Right atrium auricular region (tissue), 2 donors: ENCODE measurements at regions not wholly inside any gene's neighbourhood (a gene's known extent, or its start where the extent isn't known, plus 50 kb on each side); places are given as distances from the start of the nearest gene placed in this dataset.

Experiments used
- DNase-seq: peaks from one replicate; pipeline ENCODE4 v3.0.0-alpha.2; 2019; ENCODE audit warnings: low spot score
- H3K27ac ChIP-seq, 2 donors: fragments of 200-600 bp; sonication (generic); 1 replicate in 1 of 2; 2 replicates in 1 of 2; pipeline ENCODE4 v1.5.1; 2016 to 2019
- H3K27me3 ChIP-seq, 2 donors: fragments of 200-600 bp; sonication (generic); one replicate each; pipeline versions ENCODE4 v1.5.1 to v1.6.0; 2017 to 2019
- H3K36me3 ChIP-seq: fragments of 200-600 bp; sonication (generic); one replicate; pipeline ENCODE4 v1.5.1; 2016
- H3K4me1 ChIP-seq, 2 donors: fragments of 200-600 bp; sonication (generic); one replicate each; pipeline versions ENCODE4 v1.5.1 to v1.6.0; 2017 to 2019
- H3K4me3 ChIP-seq, 2 donors: fragments of 200-600 bp; sonication (generic); 1 replicate in 1 of 2; 2 replicates in 1 of 2; pipeline ENCODE4 v1.5.1; 2017 to 2019; ENCODE audit warnings: mild to moderate bottlenecking in 1 of 2, moderate library complexity in 1 of 2
- H3K9me3 ChIP-seq, 2 donors: fragments of 200-600 bp; sonication (generic); one replicate each; pipeline ENCODE4 v1.5.1; 2019
- TF ChIP-seq, protein P1 (sequence below), 2 donors: fragments of 200-600 bp; sonication (generic); IDR thresholded peaks; one replicate each; pipeline ENCODE4 v1.5.1; 2019; ENCODE audit warnings: antibody characterized with exemption in 2 of 2

DNA sequence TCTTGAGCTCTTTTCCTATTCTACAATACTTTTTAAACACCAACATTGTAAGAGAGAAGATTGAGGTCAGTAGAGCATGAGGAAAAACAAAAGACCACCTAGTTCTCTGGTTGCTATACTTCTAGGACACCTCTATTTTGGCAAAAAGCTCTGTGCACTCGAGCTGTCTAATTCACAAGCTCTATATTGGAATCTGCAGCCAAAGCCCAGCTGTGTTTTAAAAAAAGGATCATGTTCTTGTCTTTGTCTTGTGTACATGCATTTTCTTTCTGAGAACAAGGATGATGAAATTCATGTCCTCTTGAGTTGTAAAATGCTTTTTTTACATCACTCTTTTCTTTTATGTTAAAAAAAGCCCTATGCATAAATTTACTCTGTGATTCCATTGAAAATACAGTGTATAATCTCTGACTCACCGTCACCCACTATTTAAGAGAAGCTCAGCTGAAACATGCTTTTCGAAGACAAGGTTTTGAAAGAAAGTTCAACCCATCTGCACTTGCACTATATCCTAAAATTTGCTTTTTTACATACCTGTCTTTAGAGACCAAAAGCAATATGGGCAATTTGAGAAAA lies 215.5 kb upstream of the VSTM2A start:
- no peaks in the 10 kb centered on the region for H3K4me1 ChIP-seq
- H3K4me3 ChIP-seq: no peak overlapping the region
- no peak overlapping the region for H3K27ac ChIP-seq
- no peak for DNase-seq
- no peaks in the 10 kb centered on the region for H3K36me3 ChIP-seq
- TF ChIP-seq, protein P1, sequence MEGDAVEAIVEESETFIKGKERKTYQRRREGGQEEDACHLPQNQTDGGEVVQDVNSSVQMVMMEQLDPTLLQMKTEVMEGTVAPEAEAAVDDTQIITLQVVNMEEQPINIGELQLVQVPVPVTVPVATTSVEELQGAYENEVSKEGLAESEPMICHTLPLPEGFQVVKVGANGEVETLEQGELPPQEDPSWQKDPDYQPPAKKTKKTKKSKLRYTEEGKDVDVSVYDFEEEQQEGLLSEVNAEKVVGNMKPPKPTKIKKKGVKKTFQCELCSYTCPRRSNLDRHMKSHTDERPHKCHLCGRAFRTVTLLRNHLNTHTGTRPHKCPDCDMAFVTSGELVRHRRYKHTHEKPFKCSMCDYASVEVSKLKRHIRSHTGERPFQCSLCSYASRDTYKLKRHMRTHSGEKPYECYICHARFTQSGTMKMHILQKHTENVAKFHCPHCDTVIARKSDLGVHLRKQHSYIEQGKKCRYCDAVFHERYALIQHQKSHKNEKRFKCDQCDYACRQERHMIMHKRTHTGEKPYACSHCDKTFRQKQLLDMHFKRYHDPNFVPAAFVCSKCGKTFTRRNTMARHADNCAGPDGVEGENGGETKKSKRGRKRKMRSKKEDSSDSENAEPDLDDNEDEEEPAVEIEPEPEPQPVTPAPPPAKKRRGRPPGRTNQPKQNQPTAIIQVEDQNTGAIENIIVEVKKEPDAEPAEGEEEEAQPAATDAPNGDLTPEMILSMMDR (IDR thresholded peaks at IDR 0.05): no peak
- H3K9me3 ChIP-seq: no peaks in the 10 kb centered on the region
- no peaks in the 10 kb centered on the region for H3K27me3 ChIP-seq

DNA sequence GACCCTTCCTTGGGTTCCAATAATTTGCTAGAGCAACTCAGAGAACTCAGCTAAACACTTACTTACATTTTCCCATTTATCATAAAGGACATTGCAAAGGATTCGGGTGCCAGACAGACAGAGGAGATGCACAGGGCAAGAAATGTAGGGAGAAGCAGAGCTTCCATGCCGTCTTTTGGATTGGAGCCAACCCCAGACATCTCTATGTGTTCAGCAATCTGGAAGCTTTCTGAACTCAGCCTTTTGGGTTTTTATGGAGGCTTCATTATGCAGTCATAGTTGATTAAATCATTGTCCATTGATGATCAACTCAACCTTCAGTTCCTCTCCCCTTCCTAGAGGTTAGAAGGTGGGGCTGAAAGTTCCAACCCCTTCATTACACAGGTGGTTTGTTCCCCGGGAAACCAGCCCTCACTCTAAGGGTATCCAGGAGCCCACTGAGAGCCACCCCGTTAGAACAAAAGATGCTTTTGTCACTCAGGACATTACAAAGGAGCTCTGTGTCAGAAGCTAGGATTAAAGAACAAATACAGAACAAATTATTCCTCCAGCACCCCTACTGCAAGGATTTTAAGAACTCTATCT lies 211.9 kb upstream of the VSTM2A start:
- no peak for DNase-seq
- Histone ChIP-seq H3K4me1 (no peaks in the 10 kb centered on the region), H3K4me3 (no peak overlapping the region), H3K36me3 (no peaks in the 10 kb centered on the region), H3K27me3 (no peaks in the 10 kb centered on the region), H3K27ac (no peak overlapping the region), H3K9me3 (no peaks in the 10 kb centered on the region)
- TF ChIP-seq, protein P1 (IDR thresholded peaks at IDR 0.05): no peak

DNA sequence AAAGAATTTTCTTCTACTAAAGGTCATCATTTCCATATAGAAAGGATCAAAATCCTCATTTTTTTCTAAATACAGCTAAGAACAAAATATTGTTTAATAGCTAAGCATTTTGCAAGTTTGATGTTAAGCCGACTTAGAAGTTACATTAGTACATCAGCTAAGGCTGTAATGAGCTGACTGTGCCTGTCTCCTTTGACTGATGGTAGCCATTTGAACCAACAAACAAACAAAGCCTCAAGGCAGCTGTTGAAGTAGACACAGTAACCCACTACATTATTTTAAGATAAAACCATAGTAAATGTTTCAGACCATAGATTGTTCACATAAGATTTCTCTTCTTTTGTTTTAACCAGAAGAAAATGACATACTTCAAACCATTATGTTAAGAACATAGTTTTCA lies 210.9 kb upstream of the VSTM2A start:
- Histone ChIP-seq H3K4me3 (no peak overlapping the region), H3K27ac (no peak overlapping the region), H3K4me1 (no peaks in the 10 kb centered on the region), H3K36me3 (no peaks in the 10 kb centered on the region), H3K9me3 (no peaks in the 10 kb centered on the region), H3K27me3 (no peaks in the 10 kb centered on the region)
- TF ChIP-seq, protein P1 (IDR thresholded peaks at IDR 0.05): no peak
- no peak for DNase-seq

DNA sequence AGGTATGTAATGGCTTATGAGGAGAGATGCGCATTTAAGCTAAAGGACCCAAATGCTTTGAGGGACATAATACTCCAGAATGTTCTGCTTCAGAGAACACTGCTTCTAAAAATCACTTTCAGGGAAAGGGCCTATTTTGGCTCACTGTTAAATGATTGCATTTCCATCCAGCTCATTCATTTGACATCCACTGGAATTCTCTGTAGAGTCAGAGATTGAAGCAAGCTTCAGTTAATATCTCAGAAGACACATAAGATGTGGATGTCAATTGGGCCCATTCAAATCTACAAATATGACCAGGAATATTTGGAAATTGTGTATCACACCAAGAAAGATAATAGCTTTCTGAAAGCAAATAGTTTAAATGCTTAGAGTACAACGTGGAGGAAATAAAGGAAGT lies 209.9 kb upstream of the VSTM2A start:
- H3K27me3 ChIP-seq: no peaks in the 10 kb centered on the region
- TF ChIP-seq, protein P1 (IDR thresholded peaks at IDR 0.05): no peak
- no peak overlapping the region for H3K27ac ChIP-seq
- DNase-seq: no peak
- H3K36me3 ChIP-seq: no peaks in the 10 kb centered on the region
- H3K9me3 ChIP-seq: no peaks in the 10 kb centered on the region
- H3K4me3 ChIP-seq: no peak overlapping the region
- H3K4me1 ChIP-seq: no peaks in the 10 kb centered on the region

DNA sequence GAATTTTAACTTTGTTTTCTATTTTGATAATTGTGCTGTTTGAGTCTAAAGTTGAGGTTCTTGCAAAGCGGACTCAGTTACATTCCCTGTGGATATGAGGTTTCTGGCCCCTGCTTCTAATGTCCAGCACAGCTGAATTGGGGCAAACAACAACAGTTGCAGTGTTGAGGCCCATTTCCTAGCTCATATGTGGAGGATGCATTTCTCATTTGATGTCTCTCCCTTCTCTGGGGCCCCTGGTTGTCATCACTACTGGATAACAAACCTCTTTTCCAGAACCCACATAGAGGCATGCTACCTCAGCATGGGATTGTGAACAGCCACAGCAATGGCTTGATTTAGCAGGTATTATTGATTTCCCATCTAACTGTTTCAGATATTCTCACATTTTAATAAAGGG lies 208.2 kb upstream of the VSTM2A start:
- TF ChIP-seq, protein P1 (IDR thresholded peaks at IDR 0.05): no peak
- Histone ChIP-seq H3K4me3 (no peak overlapping the region), H3K27ac (no peak overlapping the region), H3K36me3 (no peaks in the 10 kb centered on the region), H3K4me1 (no peaks in the 10 kb centered on the region), H3K9me3 (no peaks in the 10 kb centered on the region), H3K27me3 (no peaks in the 10 kb centered on the region)
- no peak for DNase-seq

DNA sequence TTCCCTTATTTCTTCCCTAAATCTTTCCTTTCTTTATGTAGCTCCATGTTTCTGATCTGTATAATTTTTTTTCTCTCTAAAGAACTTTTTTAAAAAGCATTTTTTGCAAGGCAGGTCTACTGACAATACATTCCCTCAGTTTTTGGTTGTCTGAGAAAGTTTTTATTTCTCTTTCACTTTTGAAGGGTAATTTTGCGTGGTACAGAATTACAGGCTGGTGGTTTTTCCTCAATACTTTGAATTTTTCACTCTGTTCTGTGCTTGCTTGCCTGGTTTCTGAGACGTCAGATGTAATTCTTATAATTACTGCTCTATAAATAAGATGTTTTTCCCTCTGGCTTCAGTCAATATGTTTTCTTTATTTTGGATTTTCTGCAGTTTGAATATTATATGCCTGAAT lies 205.4 kb upstream of the VSTM2A start:
- Histone ChIP-seq H3K36me3 (no peaks in the 10 kb centered on the region), H3K27ac (no peak overlapping the region), H3K4me1 (no peaks in the 10 kb centered on the region), H3K4me3 (no peak overlapping the region), H3K27me3 (no peaks in the 10 kb centered on the region), H3K9me3 (no peaks in the 10 kb centered on the region)
- no peak for DNase-seq
- TF ChIP-seq, protein P1 (IDR thresholded peaks at IDR 0.05): no peak
